ENCODE measurements at regions not wholly inside any gene's neighbourhood (a gene's known extent, or its start where the extent isn't known, plus 50 kb on each side); places are given as distances from the start of the nearest gene placed in this dataset.
A peak's percentile ranks its signal among the peaks of the same experiment; 100 is the strongest.

DNA sequence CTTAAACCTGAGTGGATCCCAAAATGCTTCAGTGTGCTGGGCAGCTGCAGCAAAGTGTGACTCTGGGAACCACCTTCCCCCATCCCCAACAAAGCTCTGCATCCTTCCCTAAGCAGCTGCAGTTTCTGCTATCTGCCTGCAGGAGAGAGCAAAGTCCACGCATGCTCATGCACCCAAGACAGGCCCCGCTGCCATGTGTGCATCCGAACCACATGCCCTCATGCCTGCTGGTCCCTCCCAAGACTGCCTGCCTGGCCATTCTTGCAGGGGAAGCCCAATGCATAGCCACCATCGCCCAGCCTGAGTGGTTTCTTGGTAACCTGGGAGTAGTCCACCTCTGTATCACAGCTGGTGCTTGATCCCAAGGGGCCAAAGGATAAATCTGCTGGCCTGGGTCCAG, 94.3 kb upstream of the OLIG3 start:
- H3K4me3 ChIP-seq (ENCODE audit: low read length), result no peak overlapping the region
- TF ChIP-seq CTCF (IDR thresholded peaks at IDR 0.05; ENCODE audit: insufficient read depth, low read depth, low read length, missing control alignments), result no peak
- no peak for DNase-seq (ENCODE audit: low read depth)

DNA sequence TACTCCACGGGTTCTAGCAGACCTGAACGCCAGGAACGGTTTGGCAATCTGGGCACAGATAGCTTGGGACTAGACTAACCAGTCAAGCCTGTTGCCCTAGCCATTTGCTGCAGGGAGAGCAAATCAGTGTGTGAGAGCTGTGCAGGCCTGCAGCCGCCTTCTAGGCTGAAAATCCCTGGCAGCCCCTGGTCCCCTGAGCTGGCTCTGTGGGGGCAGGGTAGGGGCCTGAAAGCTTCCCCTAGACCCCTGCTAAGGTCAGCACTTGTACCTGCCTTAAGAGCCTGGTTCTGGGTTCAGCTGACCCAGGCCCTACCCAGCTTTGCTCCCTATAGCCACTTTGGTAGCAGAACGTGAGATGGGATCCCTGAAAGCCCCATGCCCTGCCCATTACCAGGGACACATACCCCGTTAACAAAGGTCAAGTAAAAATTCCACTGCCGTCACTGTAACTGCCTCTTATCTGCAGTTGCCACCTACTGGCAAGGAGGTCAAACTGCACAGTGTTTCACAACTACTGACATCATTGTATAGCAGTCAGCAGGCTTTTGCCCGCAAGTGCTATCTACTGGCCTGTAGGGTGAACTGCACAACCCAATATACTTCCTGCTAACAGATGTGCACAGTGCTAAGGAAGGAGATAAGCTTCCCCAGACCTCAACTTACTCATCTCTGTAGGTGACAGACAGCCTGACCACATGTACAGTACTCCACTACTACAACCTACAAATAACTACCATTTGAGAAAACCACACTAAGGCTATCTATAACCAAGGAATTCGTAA, 95.1 kb upstream of the OLIG3 start:
- H3K4me3 ChIP-seq (ENCODE audit: low read length), result no peak overlapping the region
- peak; percentile 64 for TF ChIP-seq CTCF (IDR thresholded peaks at IDR 0.05; ENCODE audit: insufficient read depth, low read depth, low read length, missing control alignments)
- DNase-seq (ENCODE audit: low read depth), result peak; percentile 77

DNA sequence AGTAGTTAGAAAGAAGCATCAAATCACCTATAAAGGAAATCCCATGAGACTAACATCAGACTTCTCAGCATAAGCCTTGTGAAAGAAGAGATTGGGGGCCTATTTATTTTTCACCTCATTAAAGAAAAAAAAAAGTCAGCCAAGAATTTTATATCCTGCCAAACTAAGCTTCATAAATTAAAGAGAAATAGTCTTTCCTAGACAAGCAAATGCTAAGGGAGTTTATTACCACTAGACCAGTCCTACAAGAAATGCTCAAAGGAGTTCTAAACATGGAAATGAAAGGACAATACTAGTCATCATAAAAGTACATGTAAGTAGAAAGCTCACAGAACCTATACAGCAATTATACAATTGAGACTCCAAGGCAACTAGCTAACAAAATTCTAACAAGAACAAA, 96.5 kb upstream of the OLIG3 start:
- no peak for DNase-seq (ENCODE audit: low read depth)
- no peak for TF ChIP-seq CTCF (IDR thresholded peaks at IDR 0.05; ENCODE audit: insufficient read depth, low read depth, low read length, missing control alignments)
- H3K4me3 ChIP-seq (ENCODE audit: low read length), result no peak overlapping the region

GRCh38 chr6:137601471-137601870, 107.3 kb upstream of the OLIG3 start:
- no peak for DNase-seq (ENCODE audit: low read depth)
- TF ChIP-seq CTCF (IDR thresholded peaks at IDR 0.05; ENCODE audit: insufficient read depth, low read depth, low read length, missing control alignments), result no peak
- H3K4me3 ChIP-seq (ENCODE audit: low read length), result no peak overlapping the region

- no peak for DNase-seq (ENCODE audit: low read depth)
- no peak for TF ChIP-seq CTCF (IDR thresholded peaks at IDR 0.05; ENCODE audit: insufficient read depth, low read depth, low read length, missing control alignments)
- no peak overlapping the region for H3K4me3 ChIP-seq (ENCODE audit: low read length)
Observed at GRCh38 chr6:137602313-137603197, 108.4 kb upstream of the OLIG3 start.

DNA sequence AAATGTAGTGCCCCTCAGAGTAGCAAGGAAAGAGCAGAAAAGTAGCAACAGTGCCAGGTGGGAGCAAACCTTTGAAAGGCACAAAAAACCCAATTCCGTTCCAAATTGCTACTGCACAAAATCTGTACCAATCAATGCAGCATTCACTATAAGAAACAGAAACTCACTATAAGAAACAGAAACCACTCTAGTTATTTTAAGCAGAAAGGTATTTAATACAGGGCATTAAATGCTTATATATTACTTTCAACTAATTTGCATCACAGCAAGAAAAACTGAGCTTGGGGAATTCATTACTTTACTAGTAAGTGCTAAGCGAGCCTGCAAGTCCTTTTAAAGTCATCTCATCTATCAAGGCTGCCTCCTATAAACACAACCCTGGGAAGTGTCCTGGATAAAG, 116.5 kb upstream of the OLIG3 start:
- TF ChIP-seq CTCF (IDR thresholded peaks at IDR 0.05; ENCODE audit: insufficient read depth, low read depth, low read length, missing control alignments), result no peak
- no peak for DNase-seq (ENCODE audit: low read depth)
- H3K4me3 ChIP-seq (ENCODE audit: low read length), result no peak overlapping the region

Measured in epithelial cell of esophagus (primary cell).